ENCODE measurements at regions not wholly inside any gene's neighbourhood (a gene's known extent, or its start where the extent isn't known, plus 50 kb on each side); places are given as distances from the start of the nearest gene placed in this dataset.

GRCh38 chr11:112751772-112752171 is 209.4 kb upstream of the NCAM1 start:
- DNase-seq (ENCODE audit: low read depth) = no peak
- H3K4me3 ChIP-seq (ENCODE audit: low read length) = no peak overlapping the region
- no peak for TF ChIP-seq CTCF (conservative IDR thresholded peaks at IDR 0.05; ENCODE audit: low read length)

- DNase-seq (ENCODE audit: low read depth) = no peak
- no peak overlapping the region for H3K4me3 ChIP-seq (ENCODE audit: low read length)
- no peak for TF ChIP-seq CTCF (conservative IDR thresholded peaks at IDR 0.05; ENCODE audit: low read length)
These were observed 208.7 kb upstream of the NCAM1 start for GRCh38 chr11:112752563-112752962.

DNA sequence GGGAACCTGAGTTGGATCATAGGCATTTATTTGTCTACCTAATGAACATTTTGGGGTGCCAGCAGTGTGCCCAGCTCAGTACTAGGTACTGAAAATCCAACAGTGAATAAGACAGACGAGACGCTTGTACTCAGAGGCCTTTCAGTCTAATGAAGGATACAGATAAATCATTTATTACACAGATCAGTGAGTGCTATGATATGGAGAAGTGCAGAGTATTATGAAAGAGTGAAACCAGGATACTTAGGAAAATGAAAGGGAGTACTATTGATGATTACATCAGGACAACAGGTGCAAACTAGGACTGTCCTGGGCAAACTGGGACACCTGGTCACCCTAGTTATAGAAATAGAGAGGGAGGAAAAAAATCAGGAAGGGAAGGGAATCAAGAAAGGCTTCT is 207.5 kb upstream of the NCAM1 start:
- H3K4me3 ChIP-seq (ENCODE audit: low read length) = no peak overlapping the region
- no peak for TF ChIP-seq CTCF (conservative IDR thresholded peaks at IDR 0.05; ENCODE audit: low read length)
- no peak for DNase-seq (ENCODE audit: low read depth)

DNA sequence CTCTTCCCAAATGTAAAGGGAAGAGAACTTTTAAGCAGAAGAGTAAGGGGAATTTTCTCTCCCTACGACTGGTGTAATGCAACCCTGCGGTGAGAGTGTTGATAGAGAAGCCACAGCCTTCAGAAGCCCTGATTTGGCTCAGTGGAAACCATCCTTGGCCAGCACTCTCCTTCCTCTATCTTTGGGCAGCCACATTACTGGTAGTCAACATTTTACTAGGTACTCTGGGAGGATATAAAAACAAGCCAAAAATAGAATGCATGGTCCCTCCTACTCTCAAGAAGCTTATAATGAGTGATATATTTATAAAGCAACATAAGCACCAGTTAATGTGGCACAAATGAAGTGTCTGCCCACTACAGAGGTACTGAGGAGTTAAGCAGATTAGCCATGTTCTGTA is 201.8 kb upstream of the NCAM1 start:
- no peak for DNase-seq (ENCODE audit: low read depth)
- H3K4me3 ChIP-seq (ENCODE audit: low read length) = no peak overlapping the region
- no peak for TF ChIP-seq CTCF (conservative IDR thresholded peaks at IDR 0.05; ENCODE audit: low read length)

DNA sequence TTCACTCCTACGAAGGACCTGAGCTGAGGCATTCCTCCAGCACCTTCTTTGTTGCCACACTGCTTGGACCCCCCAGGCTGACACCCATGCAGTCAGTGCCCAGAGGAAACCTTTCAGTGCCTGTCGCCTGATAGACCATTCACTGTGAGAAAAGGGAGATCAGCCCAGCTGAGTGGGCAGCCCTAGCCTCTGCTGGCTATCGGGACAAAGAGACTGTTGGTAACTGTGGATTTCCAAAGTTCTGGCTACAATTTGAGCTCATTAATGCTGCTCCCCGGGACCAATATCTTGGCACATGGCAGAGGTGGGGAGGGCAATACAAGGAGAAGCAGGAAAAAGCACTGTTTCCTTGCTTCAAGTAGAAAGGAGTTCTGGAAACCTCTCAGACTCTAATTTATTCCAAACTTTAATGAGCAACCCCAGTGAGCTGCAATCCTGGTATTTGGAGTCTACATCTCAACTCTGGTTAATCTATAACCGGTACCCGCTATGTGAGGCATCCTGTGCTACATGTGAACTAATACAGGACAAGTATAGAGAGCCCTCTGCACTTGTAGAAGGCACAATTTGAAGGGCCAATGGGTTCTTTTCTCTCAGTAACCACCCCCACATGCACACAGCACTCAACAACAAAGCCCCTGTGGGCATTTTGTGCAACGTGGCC is 200.7 kb upstream of the NCAM1 start:
- no peak for TF ChIP-seq CTCF (conservative IDR thresholded peaks at IDR 0.05; ENCODE audit: low read length)
- no peak overlapping the region for H3K4me3 ChIP-seq (ENCODE audit: low read length)
- no peak for DNase-seq (ENCODE audit: low read depth)

DNA sequence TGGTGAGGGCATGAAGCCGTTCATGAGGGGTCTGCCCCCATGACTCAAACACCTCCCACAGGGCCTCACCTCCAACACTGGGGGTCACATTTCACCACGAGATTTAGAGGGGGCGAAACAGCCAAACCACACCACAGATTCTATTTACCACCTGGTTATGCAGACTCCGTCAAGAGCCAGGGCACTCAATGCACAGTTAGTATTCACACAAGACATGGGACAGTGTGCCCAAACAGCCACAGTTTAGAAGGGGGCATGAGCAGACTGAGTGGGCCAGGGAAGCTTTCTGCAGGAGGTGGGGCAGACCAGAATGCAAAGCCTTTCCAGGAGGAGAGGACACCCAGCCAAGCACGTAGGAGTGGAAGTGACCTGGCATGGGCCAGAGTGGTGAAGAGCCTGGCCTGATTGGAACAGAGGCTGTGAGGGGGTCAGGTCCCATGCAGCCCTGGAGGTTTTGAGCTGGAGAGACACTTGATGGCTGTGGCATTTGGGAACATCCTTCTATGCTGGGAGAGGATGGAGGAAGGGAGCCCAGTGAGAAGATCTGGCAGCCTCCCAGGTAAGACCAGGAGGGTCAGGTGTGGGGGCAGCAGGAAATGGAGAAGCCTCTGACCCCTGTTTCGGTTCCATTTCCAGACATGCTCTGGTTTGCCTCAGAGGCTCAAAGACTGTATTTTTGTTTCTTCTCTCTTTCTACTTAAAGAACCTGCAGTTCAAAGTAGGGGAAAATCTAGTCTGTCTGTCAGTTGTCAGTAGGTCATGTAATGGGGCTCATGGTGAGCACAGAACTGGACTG is 199.1 kb upstream of the NCAM1 start:
- no peak for TF ChIP-seq CTCF (conservative IDR thresholded peaks at IDR 0.05; ENCODE audit: low read length)
- DNase-seq (ENCODE audit: low read depth) = no peak
- H3K4me3 ChIP-seq (ENCODE audit: low read length) = no peak overlapping the region

- H3K4me3 ChIP-seq (ENCODE audit: low read length) = no peak overlapping the region
- TF ChIP-seq CTCF (conservative IDR thresholded peaks at IDR 0.05; ENCODE audit: low read length) = no peak
- no peak for DNase-seq (ENCODE audit: low read depth)
These were observed 198.5 kb upstream of the NCAM1 start for GRCh38 chr11:112762707-112763090.

Measured in AG10803 (cell line).